Kidney (tissue), 13 donors: ENCODE measurements at regions not wholly inside any gene's neighbourhood (a gene's known extent, or its start where the extent isn't known, plus 50 kb on each side); places are given as distances from the start of the nearest gene placed in this dataset.
A peak's percentile ranks its signal among the peaks of the same experiment; 100 is the strongest.

Experiments used
- DNase-seq, 5 donors: peaks; one replicate each; pipeline ENCODE4 v3.0.0-alpha.2; 2013 to 2020
- FAIRE-seq: peaks from 2 replicates; lab custom pipeline; 2012; peaks lifted over from hg19 to GRCh38; lab: Jason Lieb, UNC
- H3K27ac ChIP-seq, 2 donors: one replicate each; pipeline ENCODE4 v1.7.0; 2013; ENCODE audit warnings: low read depth in 2 of 2, low read length in 2 of 2, inconsistent platforms in 1 of 2
- H3K27me3 ChIP-seq: one replicate; pipeline ENCODE4 v1.7.1; 2013; ENCODE audit warnings: low read length, inconsistent platforms; ENCODE audit not compliant: control insufficient read depth, insufficient read depth
- H3K36me3 ChIP-seq, 3 donors: one replicate each; pipeline versions ENCODE4 v1.7.0 to v1.7.1; 2013; ENCODE audit warnings: low read length in 3 of 3, control low read depth in 1 of 3, inconsistent platforms in 1 of 3; ENCODE audit not compliant: insufficient read depth in 3 of 3, control insufficient read depth in 2 of 3
- H3K4me1 ChIP-seq, 3 donors: one replicate each; pipeline versions ENCODE4 v1.7.0 to v1.7.1; 2013; ENCODE audit warnings: low read length in 3 of 3, inconsistent platforms in 1 of 3, low read depth in 1 of 3; ENCODE audit not compliant: control insufficient read depth in 2 of 3, insufficient read depth in 2 of 3
- H3K4me3 ChIP-seq, 3 donors: one replicate each; pipeline versions ENCODE4 v1.7.0 to v1.8.1; 2013; ENCODE audit warnings: low read length in 3 of 3, control low read depth in 1 of 3, inconsistent platforms in 1 of 3
- H3K9ac ChIP-seq, 3 donors: one replicate each; pipeline versions ENCODE4 v1.7.0 to v1.7.1; 2013; ENCODE audit warnings: low read length in 3 of 3, control low read depth in 1 of 3, inconsistent platforms in 1 of 3
- H3K9me3 ChIP-seq, 3 donors: one replicate each; pipeline versions ENCODE4 v1.7.0 to v1.7.1; 2013; ENCODE audit warnings: low read length in 3 of 3, control low read depth in 1 of 3, inconsistent platforms in 1 of 3; ENCODE audit not compliant: control insufficient read depth in 2 of 3, insufficient read depth in 1 of 3
- intact Hi-C: fragments of 100-400 bp; cut with DNase I; formaldehyde crosslinking; loops from one replicate; pipeline ENCODE4 v1.11.1; 2022
- TF ChIP-seq, protein P1 (sequence below): IDR thresholded peaks from 3 replicates; pipeline ENCODE4 v1.5.1; 2012; ENCODE audit warnings: mild to moderate bottlenecking, moderate library complexity, borderline replicate concordance; ENCODE audit not compliant: insufficient read depth; ENCODE audit errors: extremely low read depth
- donor health status: control.
- donor health status: control.
- donor health status: control.
- donor health status: control.
- donor health status: control.
- donor health status: DM: yes; HTN: yes; CAD: no.
- donor health status: Normal renal cell carcinoma (clear cell type).

DNA sequence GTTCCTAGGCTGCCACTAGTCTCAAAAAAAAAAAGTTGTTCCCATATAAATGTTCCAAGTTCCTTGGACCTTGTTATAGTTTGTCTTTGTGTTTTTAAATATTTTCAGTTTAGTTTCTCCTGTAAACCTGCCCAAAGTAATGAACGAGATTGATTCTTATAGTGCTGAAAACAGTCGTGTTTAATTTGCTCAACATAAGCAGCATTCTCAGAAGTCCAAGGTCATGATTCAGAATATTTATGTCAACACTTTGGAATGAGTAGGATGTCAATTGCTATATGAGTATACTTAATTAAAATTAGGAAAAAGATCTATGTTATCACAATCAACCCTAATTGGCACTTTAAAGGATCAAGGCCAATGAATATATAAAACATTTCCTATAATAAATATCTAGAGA lies 510.9 kb downstream of the PPP4R3C start:
- intact Hi-C loops, result no loop called here
- DNase-seq, result peak in 1 of 5 donors; percentile 0
- Histone ChIP-seq H3K9me3 (no peaks in the 10 kb centered on the region), H3K27me3 (no peaks in the 10 kb centered on the region), H3K36me3 (no peaks in the 10 kb centered on the region), H3K4me1 (no peaks in the 10 kb centered on the region), H3K27ac (no peak overlapping the region), H3K9ac (no peak overlapping the region), H3K4me3 (no peak overlapping the region)
- TF ChIP-seq, protein P1, sequence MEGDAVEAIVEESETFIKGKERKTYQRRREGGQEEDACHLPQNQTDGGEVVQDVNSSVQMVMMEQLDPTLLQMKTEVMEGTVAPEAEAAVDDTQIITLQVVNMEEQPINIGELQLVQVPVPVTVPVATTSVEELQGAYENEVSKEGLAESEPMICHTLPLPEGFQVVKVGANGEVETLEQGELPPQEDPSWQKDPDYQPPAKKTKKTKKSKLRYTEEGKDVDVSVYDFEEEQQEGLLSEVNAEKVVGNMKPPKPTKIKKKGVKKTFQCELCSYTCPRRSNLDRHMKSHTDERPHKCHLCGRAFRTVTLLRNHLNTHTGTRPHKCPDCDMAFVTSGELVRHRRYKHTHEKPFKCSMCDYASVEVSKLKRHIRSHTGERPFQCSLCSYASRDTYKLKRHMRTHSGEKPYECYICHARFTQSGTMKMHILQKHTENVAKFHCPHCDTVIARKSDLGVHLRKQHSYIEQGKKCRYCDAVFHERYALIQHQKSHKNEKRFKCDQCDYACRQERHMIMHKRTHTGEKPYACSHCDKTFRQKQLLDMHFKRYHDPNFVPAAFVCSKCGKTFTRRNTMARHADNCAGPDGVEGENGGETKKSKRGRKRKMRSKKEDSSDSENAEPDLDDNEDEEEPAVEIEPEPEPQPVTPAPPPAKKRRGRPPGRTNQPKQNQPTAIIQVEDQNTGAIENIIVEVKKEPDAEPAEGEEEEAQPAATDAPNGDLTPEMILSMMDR, result no peak
- FAIRE-seq, result no peak

DNA sequence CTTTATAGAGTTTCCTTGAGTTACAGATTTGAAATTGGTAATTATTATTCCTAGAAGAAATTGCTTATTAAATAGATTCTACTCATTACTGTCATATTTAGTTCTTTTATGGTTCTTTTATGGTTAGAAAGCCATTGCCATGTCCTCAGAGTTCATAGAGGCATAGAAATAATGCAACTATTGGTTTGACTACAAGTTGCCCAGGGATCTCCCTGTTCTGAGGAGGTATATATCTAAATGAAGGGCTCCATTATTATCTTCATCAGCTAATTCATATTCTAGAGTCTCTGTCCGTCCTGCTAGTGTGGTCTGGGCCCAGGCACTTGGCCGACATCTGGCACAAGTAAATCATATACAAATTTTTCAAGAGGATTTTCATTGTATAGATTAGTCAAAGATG lies 535.7 kb downstream of the PPP4R3C start:
- Histone ChIP-seq H3K27ac (no peak overlapping the region), H3K4me1 (no peaks in the 10 kb centered on the region), H3K36me3 (no peaks in the 10 kb centered on the region), H3K4me3 (no peak overlapping the region), H3K9me3 (no peaks in the 10 kb centered on the region), H3K9ac (no peak overlapping the region), H3K27me3 (no peaks in the 10 kb centered on the region)
- DNase-seq (no peak), FAIRE-seq (no peak)
- intact Hi-C loops, result no loop called here
- TF ChIP-seq, protein P1, result no peak

DNA sequence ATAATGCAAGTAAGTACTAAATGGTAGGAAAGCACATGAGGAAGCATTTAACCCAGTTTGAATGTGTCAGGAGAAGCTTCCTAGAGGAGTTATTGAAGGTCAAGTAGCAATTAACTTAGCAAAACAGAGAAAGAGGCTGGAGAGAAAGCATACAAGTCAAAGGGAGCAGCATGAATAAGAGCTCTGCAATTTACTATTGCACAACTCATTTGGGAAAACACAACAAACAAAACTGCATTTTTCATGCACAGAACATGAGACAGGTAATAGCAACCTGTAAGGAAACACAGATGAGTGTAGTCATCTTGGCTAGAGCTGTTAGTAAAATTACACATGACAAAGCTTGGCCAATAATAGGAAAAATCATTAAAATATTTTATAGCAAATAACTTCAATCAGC lies 538.1 kb downstream of the PPP4R3C start:
- DNase-seq (no peak), FAIRE-seq (no peak)
- H3K4me3 ChIP-seq, result no peak overlapping the region
- intact Hi-C loops, result no loop called here
- no peaks in the 10 kb centered on the region for H3K4me1 ChIP-seq
- TF ChIP-seq, protein P1, result no peak
- H3K9ac ChIP-seq, result no peak overlapping the region
- H3K9me3 ChIP-seq, result no peaks in the 10 kb centered on the region
- H3K27me3 ChIP-seq, result no peaks in the 10 kb centered on the region
- H3K27ac ChIP-seq, result no peak overlapping the region
- H3K36me3 ChIP-seq, result no peaks in the 10 kb centered on the region

DNA sequence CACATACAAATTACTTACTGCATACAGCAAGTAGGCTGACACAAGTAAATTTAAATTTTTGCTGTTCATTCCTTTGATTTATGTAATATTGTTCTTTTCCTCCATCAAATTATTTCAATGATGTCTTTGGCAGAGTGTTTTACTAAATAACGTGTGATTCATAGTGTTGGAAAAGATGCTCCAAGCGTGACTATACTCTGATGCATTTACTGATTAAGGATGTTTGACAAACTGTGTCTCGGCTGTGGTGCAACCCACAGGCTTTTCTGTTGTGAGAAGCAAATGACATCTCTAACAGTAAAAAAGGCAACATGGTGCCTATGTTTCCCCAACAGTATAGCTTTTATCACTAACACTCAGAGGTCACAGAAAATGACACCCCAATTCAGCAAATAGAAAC lies 540.9 kb downstream of the PPP4R3C start:
- no peaks in the 10 kb centered on the region for H3K36me3 ChIP-seq
- H3K4me3 ChIP-seq, result no peak overlapping the region
- no peaks in the 10 kb centered on the region for H3K9me3 ChIP-seq
- no peaks in the 10 kb centered on the region for H3K27me3 ChIP-seq
- intact Hi-C loops, result no loop called here
- FAIRE-seq, result no peak
- no peak overlapping the region for H3K27ac ChIP-seq
- TF ChIP-seq, protein P1, result no peak
- H3K9ac ChIP-seq, result no peak overlapping the region
- DNase-seq, result no peak
- no peaks in the 10 kb centered on the region for H3K4me1 ChIP-seq
